ENCODE measurements at regions not wholly inside any gene's neighbourhood (a gene's known extent, or its start where the extent isn't known, plus 50 kb on each side); places are given as distances from the start of the nearest gene placed in this dataset.
"Not testable (repeated sequence)": the region's sequence is repeated elsewhere in the genome, so short reads cannot be mapped to it uniquely, and the experiment has no call there.

DNA sequence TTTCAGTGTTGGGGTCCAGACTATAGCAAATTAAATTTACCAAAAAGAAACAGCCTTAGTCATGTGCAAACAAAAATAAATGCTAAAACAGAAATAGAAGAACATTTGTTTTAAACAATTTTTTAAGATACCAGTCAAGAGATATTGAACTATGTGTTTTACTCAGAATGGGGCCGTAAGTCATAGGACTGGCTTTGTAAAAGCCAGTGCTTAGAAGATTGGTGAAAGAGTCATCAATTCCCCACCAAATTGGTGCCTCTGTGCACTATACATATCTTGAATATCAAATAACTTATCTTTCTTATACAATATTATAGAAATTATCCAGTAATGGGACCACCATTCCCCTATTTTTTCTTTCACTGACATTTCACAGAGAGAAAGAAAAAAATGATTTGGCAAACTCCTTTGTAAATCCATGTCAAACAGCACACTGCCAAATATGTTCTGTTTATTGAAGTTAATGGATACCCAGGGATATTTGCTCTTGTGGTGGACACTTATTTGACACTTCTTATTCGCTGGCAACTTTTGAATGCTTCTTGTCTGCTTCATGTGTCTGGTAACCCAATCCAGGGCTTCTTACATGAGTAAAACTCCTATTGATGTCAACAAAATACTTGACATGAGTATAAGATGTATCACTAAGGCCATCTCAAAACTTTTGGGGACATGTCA lies 145.7 kb upstream of the PKN2 start:
- DNase-seq (ENCODE audit: low read depth in 2 of 2): no peak

DNA sequence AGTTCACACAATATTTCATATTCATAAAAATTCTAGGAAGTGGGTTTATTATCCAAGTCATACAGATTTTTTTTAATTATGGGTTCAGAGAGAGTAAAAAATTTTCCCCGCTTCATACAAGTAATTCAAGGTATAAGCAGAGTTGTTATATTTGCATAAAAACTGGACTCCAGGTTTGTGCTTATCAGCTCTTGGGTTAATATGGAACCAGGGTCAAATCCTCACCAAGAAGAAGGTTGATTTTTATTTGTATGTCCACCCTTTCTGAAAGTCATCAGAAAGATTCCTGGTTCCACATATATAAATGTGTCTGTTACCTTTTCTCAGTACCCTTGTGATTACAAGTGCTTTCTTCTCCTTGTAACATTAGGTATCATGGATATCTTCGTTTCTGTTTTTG lies 143.8 kb upstream of the PKN2 start:
- DNase-seq (ENCODE audit: low read depth in 2 of 2): no peak

DNA sequence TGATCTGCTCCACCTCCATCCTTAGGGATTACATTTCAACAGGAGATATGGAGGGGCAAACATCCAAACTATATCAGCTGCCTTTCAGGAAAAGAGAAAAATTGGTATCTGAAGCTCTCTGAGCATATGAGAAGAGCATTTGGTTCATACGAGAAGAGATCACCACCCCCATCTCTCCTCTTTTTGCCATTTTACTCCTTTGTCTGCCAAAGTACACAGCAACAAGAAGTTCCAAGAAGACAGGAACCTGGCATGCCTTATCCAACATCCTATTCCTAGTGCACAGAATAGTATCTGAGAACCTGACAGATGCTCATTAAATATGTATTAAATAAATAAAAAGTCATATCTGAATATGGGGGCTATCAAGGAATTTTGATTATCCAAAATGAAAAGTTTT lies 142.5 kb upstream of the PKN2 start:
- DNase-seq (ENCODE audit: low read depth in 2 of 2): no peak

DNA sequence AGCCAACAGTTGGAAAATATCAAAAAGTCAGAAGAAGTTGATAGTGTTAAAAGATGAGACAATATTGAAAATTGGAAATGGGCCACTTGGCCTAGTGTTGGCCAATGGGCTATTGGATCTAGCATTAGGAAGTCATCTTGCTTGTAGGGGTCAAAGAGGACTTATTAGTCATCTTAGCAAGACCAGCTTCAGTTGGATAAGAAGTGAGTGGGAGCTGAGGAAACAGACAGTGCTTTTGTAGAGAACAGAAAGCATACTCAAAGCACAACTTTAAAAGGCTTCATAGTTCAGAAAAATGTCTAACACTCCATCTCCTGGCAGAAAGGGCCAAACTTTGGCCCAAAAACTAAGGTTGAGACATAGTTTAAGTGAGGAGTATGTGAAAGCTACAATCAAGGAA lies 139.9 kb upstream of the PKN2 start:
- no peak for DNase-seq (ENCODE audit: low read depth in 2 of 2)

DNA sequence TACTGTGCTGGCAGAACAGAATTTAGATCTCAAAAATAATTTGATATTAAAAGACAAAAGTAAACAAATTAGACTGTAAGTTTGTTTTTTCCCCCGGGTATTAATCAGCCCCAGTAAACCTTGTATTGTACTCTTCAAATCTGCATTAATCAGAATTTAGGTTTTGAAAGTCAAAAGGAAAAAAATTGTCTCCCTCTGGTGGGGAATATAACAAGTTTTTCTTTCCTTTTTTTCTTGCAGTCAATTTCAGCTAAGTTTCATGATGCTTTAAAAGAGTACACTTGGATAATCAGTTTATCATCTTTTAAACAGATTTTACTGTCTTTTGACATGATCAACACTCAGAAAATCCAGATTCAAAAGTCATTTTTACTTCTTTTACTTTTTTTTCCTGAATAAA lies 134.5 kb upstream of the PKN2 start:
- DNase-seq (ENCODE audit: low read depth in 2 of 2): no peak

DNA sequence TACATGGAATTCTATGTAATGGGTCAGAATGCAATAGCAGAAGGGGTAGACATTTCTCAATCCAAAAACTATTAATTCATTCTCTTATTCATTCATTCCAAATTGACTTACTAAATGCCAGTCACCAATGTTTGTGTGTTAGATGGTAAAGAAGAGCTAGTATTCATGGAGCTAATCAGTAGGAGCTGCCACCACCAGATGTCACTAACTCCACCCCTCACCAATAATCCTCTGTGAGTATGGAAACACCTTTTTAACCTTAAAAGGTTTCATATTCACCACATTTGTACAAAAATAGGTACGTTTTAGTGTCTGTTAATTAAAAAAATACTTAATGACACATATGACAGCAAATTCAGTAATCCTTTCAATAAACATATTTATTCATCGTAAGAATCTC lies 131.8 kb upstream of the PKN2 start:
- no peak for DNase-seq (ENCODE audit: low read depth in 2 of 2)

DNA sequence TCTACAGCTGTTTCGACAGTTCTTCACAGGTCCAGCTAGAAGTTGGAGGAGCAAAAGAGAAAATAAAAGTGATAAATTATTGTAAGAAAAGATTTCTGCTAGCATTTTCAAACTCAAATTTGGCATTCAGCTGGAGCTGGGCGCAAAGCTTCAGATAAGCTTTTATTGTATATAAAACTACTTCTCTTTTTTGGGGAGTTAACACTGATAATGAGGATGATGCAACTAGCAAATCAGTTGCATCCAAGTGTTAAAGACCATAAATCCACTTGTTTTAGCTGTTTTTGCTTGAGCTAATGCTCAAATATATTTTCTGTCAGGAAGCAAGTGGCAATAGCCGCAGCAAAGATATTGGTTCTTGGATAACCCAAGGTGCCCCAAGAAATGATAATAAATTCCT lies 127.1 kb upstream of the PKN2 start:
- DNase-seq (ENCODE audit: low read depth in 2 of 2): no peak

DNA sequence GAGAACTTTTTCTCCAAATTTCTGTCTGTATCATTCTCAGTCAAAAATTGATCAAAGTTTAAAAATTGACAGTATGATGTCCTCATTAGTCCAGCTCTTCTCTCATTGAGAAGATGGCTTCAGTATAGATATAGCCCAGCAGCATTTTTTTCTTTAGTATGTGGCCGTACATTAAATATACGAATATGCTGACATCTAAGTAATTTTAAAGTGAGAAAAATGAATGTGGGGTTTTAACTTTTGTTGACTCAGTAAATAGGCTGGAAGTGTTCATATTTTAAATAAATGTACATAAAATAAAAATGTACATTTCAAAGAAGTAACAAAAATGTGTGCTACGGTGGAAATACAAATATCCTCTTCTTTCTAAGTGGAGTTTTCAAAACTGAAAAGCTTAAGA lies 123.5 kb upstream of the PKN2 start:
- no peak for DNase-seq (ENCODE audit: low read depth in 2 of 2)

DNA sequence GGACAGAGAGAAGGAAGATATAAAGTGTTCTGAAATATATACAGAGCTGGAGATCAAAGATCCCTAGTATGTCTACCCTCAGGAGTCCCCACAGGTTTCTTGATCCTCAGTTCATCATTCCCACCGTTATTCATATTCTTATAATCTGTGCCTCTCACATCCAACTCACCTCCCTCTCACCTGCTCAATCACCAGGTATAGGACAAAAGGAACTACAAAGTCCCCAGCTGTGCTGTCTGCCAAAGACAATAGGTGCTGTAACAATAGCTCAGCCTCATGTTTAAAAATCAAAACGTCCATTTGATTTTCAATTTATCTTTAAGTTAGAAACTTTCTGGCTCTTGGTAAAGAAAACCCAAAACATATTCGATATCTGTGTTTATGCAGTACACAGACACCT lies 121.1 kb upstream of the PKN2 start:
- DNase-seq (ENCODE audit: low read depth in 2 of 2): no peak

DNA sequence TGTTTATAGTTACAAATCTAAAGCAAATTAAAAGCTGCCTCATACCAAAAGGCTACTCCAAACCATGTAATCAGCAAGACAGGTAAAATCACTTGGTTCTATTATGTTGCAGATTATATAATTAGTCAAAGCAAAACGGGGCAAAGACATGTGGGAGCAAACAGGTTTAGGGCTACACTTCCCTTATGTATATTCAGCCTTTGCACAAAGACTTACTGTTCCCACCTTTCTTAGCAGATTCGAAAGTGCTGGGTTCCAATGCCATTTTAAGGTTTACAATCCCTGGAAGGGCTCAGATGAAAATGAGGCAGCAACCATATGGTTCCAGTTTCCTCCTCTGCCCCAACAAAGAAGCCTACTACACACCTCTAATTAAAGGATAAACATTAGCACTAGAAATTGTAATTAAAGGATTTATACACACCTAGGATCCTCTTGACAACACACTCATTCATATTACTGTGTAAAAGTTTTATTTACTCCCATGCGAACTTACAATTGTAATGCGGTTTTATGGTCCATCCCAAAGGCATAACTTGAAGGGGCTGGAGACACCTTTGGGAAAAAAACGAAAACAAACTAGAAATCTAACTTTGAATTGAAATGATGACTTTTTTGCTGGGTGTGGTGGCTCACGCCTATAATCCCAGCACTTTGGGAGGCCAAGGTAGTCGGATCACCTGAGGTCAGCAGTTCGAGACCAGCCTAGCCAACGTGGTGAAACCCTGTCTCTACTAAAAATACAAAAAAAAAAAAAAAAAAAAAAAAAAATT lies 117.3 kb upstream of the PKN2 start:
- no peak for DNase-seq (ENCODE audit: low read depth in 2 of 2)

DNA sequence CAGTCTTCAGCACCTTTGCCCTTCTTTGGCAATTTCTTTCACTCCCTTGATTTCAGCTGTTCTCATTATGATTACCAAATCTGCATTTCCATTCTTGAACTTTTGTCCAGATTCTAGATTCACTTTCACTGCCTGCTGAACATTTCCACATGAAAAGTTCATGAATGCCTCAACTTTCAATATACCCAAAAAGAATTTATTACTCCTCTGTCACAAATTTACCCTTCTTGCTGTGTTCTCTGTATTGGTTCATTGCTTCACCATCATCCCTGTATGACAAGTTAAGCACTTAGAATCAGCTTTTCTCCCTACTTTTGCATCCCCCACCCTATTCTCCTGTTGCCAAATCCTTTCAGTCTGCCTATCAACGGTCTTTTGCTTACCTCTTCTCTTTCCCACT lies 112.6 kb upstream of the PKN2 start:
- DNase-seq (ENCODE audit: low read depth in 2 of 2): no peak

DNA sequence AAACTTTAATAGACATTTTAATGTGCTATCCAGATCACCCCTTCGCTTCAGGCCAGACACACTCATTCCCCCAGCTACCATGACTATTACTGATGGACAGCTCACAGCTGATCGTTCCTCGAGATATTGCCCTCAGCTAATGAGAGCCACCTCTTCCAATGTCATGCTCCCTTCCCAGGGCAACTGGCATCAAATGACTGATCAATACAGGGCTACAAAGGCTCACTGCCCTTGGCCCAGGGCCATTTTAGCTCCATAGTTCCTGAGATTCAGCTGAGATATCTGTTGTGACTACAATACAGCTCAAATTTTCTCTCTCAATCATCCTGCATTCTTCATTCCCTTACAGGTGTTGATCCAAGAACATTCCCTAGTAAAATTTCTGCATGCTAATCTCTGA lies 104.5 kb upstream of the PKN2 start:
- no peak for DNase-seq (ENCODE audit: low read depth in 2 of 2)

DNA sequence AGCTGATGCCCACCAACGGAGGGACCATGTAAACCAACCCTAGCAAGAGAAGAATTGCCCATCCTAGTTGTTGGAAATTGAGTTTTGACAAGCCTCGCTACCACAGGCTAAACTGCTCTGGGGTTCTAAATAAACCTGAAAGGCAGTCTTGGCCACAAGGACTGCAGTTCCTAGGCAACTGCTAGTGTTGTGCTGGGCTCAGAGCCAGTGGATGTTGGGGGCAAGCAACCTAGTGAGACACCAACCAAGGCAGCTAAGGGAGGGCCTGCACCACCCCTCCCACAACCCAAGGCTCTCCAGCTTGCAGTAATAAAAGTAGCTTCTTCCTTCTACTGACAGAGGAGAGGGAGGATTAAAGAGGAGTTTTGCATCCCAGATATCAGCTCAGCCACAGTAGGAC lies 102.4 kb upstream of the PKN2 start:
- no peak for DNase-seq (ENCODE audit: low read depth in 2 of 2)

DNA sequence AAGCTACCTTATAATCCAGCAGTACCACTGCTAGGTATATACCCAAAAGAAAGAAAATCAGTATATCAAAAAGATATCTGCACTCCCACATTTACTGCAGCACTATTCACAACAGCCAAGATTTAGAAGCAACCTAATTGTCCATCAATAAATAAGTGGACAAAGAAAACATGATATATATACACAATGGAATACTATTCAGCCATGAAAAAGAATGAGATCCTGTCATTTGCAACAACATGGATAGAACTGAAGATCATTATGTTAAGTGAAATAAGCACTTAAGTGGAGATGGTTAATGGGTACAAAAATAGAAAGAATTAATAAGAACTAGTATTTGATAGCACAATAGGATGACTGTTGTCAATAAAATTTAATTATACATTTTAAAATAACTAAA lies 90.7 kb upstream of the PKN2 start:
- no peak for DNase-seq (ENCODE audit: low read depth in 2 of 2)

DNA sequence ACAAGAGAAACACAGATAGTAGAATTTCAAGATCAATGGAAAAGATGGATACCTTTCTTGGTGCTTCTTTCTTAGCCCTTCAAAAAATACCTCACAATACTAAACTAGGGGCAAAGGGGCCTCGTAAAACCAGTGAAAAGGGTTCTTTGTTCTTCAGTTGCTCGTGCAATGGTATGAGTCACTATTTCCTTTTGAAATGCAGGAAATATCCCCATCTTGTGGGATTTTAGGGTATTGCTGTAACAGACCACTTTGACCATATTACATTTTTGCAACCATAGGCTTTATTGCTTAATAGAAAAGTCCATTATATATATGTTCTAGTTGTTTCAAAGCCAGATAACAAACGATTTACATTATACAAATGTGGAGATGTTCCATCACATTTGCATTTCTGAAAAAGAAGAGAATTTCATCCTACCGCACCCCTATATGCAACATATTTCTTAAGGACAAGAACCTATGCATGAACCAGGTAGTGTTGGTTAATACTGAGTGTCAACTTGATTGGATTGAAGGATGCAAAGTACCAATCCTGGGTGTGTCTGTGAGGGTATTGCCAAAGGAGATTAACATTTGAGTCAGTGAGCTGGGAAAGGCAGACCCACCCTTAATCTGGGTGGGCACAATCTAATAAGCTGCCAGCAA lies 88.6 kb upstream of the PKN2 start:
- no peak for DNase-seq (ENCODE audit: low read depth in 2 of 2)

DNA sequence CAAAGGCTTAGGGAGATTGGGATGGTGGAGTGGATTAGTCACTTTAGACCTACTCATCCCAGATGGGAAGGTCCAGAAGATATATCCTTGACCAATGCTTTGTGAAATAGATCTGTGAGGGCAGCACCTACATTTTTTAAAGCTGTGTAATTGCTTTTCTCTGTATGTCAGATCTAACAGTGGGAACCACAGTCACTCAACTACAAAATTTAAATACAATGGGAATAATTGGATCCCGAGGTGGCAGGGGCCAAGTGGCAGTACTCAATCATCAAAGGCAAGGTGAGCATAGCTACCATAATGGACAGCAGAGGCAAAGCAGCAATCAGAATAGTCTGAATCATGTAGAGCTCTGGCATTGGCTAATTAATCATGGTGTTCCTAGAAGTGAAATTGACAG lies 86.1 kb upstream of the PKN2 start:
- not testable (repeated sequence) for DNase-seq (ENCODE audit: low read depth in 2 of 2)

DNA sequence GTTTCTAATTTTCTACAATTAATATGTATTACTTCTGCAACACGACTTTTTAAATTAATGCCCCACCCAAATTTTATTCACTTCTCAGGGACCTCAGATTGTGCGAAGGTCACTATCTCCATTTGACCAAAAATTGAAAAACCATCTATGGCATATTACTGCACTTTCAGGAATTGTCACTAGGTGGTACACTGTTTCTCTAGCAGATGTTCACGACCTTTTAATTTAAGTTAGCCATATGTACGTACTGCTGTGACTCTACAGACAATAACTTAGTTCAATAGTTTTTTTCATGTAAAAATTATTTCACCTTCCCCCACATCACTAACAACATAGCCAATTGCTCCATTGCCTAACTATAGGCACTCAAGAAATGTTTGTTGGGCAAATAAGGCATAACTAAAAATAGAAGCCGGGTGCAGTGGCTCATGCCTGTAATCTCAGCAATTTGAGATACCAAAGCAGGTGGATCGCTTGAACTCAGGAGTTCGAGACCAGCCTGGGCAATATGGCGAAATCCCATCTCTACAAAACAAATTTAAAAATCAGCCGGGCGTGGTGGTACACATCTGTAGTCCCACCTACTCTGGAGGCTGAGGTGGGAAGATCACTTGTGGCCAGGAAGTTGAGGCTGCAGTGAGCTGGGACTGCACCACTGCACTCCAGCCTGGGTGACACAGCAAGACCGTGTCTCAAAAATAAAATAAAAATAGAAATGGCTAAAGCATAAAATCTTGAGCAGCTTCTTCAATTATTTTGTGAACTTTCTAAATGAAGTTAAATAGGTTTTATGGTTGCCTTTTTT lies 75.7 kb upstream of the PKN2 start:
- DNase-seq (ENCODE audit: low read depth in 2 of 2): no peak

DNA sequence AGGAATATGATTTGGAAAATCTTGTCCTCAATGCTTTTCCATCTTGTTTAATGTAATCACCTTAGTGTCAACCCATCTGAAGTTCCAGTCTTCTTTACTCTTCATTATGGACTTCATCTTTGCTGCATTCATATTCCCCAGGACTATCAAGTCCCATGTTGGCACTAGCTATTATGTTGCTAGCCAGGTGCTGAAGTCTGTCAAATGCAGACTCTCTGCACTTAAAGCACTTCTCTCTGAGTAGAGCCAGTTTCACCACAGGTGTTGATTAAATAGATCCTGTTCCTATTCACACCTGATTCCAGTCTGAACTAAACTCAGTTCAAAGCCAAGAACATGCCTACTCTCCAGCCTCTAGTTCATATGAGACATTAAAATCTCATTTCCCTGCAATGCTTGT lies 75.0 kb upstream of the PKN2 start:
- no peak for DNase-seq (ENCODE audit: low read depth in 2 of 2)

DNA sequence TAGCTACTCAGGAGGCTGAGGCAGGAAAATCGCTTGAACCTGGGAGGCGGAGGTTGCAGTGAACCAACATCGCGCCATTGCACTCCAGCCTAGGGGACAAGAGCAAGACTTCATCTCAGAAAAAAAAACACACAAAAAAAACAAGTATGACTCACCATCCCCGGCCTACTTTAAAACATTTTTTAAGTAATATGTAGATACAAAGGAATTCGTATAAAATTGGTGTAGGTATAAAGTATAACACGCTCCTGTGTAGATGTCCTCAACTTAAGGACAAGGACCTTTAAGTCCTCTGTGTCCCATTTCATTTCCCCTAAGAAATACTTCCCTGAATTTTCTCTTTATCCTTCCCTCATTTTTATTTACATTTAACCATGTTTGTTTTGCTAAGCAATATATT lies 73.4 kb upstream of the PKN2 start:
- DNase-seq (ENCODE audit: low read depth in 2 of 2): no peak

DNA sequence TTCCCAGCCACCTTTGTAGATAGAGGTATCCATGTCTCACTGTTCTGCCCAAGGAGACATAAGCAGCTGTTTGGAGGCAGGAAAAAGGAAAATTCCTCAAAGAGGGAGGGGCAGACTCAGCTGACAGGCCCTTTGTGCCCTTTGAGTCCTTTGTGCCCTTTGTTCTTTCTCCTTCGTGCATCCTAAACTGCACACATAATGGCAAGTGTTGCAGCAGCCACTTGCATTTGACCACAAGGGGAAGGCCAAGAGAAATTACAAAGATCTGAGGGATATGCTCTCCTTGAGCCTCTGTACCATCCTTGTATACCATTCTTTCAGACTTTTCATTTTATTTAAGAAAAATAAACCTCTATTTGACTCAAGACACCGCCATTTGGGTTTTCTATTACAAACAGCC lies 71.8 kb upstream of the PKN2 start:
- no peak for DNase-seq (ENCODE audit: low read depth in 2 of 2)

DNA sequence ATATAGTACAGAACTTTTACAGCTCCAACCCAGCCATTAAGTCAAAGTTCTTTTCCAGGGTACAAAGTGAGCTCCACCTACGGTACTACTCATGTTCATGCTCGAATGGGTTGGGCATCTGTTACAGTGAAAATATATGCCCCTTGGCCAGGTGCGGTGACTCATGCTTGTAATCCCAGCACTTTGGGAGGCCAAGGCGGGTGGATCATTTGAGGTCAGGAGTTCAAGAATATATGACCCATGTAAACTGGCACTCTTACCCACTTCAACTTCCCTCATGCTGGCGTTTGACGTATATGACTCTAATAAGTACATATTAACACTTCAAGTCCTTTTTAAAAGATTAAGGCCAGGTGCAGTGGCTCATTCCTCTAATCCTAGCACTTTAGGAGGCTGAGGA lies 71.3 kb upstream of the PKN2 start:
- DNase-seq (ENCODE audit: low read depth in 2 of 2): no peak

DNA sequence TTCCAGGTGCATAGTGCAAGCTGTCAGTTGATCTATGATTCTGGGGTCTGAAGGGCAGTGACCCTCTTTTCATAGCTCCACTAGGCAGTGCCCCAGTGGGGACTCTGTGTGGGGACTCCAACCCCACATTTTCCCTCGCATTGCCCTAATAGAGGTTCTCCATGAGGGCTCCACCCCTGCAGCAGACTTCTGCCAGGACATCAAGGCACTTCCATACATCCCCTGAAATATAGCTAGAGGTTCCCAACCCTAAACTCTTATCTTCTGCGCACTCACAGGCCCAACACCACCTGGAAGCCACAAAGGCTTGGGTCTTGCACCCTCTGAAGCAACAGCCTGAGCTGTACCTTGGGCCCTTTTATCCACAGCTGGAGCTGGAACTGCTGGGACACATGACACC lies 65.7 kb upstream of the PKN2 start:
- no peak for DNase-seq (ENCODE audit: low read depth in 2 of 2)

Measured in stimulated activated CD4-positive, alpha-beta T cell treated with anti-CD3 and anti-CD28 coated beads, Interleukin-1b, Interleukin-23, amount 100 ng/mL, for 1 hour (primary cell).